ENCODE measurements at regions not wholly inside any gene's neighbourhood (a gene's known extent, or its start where the extent isn't known, plus 50 kb on each side); places are given as distances from the start of the nearest gene placed in this dataset.

DNA sequence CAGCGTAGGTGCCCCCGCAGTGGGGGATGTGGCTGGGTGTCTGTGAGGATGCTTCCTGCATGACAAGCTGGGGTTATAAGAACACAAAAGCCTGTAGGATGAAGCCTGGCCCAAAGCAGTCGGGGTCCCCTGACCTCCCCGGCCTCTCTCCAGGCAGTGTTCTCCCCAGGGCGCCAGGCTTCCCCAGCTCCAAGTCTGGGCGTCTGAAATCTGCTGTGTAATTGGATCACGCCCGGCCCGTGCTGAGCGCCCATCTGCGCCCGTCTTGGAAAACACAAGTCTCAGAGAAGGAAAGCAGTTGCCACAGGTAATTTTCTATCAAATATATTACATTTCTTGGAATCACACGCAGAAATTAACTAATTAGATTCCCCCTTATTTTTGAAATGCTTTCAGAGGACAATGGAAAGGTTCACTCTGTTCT lies 233.3 kb downstream of the CTTN start:
- no peak for DNase-seq

DNA sequence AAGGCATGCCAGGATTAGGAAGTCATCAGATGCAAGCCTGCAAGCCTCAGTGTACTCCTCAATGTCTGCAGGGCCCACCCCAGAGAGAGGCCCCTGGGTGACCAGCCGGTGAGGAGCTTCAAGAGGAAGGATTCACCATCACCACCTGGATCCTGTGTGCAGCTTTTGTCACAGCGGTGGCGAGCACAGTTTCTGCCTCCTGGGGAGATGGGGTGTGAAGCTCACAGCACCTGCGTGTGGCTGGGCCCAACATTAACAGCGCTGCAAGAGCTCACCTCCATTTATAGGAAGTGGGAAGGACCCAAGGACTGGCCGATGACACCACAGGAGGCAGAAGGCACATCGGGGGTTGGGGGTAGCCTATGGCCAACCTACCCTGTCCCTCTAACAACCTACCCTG lies 235.3 kb downstream of the CTTN start:
- no peak for DNase-seq

DNA sequence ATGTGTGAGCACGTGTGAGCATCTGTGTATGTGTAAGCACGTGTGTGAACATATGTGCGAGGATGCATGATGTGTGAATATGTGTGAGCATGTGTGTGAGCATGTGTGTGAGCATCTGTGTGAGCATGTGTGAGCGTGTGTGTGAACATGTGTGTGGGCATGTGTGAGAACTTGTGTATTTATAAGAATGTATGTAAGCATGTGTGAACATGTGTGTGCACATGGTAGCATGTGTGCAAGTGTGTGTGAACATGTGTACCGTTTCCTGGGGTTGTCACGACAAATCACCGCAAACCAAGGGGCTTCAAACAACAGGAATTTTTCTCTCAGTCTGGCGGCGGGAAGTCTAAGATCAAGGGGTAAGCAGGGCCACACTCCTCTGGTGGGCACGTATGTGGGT lies 238.3 kb downstream of the CTTN start:
- DNase-seq: no peak

DNA sequence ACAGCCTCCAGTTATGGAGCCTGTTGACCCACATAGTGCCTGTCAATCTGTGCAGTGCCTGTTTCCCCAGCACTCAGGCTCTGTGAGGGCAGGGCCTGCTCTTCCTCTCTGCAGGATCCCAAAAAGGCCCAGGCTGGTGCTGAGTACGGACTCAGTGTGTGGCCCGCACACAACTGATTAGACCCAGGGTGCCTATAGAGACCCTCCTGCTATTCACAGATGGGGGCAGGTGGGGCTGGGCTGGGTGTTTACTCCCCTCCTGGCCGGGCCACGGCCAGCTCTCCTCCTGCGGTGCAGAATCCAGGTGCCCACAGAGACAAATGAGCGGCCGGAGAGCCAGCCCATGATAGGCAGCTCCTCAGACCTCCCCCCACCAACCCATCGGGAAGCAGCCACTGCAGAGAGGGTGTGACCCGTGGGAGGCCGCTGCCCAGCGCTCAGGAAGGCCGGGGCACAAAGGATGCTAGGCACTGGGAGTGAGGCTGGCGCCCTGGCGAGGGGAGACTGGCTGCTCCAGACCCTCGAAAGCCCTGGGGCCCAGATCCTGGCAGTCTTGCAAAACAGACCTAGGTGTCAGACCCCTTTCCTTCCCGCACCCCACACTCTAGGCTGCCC lies 239.0 kb downstream of the CTTN start:
- DNase-seq: no peak

DNA sequence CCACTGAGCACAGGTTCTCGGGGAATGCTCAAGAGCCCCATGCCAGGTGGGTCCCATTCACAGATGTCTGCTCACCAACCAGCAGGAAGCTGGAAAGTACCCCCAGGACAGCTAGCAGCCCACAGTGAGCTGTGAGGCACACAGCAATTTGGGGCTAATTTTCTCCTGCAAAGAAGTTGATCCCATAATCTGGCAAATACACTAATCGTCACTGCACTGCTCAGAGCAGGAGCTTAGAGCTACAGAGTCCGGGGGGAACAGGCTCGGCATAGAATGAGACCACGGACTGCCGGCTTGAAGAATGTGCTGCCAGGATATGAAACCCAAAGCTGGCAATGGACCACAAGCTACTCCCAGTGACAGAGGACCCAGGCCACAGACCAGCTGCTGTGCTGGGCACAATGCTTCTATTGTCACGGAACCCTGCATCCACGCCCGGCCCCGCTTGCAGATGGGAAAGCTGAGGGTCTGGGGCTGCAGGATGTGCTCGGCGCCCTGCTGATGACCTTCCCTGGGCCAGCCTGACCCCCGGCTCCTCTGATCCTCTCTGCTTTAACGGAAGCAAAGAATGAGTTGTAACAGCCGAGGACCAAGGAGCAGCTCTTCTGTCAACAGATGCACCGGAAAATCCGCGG lies 239.7 kb downstream of the CTTN start:
- DNase-seq: no peak

DNA sequence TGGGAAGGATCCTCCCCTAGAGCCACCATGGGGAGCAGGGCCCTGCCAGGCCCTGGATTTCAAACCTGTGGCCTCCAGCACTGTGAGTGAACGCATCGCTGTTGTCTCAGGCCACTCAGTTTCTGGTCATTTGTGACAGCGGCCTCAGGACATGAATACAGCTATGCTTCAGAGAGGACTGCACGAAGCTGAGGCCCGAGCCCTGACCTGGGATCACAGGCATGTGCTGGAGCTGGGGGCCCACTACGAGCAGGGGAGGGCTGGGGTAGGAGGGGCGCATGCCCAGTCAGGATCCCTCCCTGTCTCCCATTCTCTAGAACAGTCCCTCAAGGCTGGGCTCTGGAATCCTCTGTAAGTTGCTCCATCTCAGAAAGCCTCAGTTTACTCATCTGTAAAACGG lies 242.1 kb downstream of the CTTN start:
- DNase-seq: no peak

DNA sequence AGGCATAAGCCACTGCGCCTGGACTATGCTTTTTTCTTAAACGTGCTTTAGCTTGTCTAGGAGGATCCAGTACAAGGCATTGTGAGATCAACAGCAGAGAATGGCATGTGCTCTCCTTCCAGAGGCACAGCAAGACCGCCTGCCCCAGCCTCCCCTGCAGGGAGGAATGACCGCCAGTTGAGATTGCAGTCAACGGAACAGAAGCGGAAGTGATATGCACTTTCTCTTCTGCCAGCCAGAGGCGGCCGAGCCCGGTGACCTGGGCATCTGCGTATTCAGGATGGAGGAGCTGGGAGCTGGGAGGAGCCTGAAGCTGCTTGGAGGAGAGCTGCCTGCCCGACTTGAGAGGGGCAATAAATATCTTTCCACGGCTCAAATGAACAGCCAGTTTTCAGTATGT lies 243.0 kb downstream of the CTTN start:
- no peak for DNase-seq

DNA sequence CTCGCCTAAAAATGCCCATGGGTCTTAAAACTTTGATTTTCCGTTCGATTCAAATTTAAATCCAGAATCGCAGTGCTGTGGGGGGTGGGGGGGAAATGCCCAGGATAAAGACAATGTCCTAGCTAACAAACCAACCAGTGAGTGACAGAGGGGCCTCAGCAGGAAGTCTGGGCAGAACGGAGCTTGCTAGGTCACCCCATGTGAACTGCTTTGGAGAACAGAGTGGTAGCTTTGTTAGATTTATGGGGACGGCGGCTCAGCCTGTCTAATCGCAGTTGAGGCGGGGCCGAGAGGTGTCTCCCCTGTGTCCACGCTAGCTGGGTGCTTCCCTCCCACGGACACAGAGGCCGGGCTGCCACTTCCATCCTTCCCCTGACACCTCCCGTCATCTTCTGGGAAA lies 243.9 kb downstream of the CTTN start:
- DNase-seq: no peak

DNA sequence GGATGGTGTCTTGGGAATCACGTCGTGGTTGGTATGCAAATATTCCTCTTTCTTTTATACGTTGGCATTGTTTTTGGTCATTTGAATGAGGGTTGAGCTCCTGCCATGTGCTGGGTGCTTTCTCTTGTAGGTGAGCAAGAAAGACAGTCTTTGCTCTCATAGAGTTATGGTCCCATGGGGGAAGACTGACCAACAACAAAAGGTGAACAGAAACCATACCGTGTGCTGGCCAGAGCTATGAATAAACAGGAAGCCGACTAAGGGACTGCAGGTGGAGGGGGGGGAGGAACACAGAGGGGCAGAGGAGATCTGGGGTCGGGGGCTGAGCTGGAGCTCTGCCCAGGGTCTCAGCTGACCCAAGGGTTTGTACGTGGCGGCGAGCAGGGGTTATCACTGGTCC lies 245.3 kb downstream of the CTTN start:
- no peak for DNase-seq

DNA sequence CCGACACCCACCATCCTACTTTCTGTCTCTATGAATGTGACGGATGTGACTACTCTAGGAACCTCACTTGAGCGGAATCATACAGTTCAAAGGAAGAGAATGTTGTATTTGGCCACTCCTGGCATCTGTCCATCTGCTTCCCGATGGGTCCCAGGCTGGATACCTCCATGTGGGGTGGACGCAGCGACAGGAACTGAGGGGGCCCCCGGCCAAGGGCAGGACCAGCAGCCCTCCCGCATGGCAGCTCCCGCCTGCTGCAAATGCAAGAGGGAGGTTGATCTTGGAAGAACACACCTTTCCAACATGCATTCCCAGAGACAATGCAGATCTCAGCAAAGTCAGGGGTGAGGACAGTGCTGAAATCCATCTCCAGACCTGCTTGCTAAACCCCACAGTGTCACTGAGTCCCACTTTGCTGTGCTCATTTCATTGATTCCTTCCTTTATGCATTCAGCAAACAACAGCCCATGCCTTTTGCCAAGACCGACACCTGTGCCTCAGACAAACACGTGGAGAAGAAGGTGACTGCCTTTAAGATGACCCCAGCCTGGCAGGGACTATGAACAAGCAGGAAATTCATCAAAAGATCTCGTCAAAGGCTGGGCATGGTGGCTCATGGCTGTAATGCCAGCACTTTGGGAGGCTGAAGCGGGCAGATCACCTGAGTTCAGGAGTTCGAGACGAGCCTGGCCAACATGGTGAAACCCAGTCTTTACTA lies 246.2 kb downstream of the CTTN start:
- no peak for DNase-seq

DNA sequence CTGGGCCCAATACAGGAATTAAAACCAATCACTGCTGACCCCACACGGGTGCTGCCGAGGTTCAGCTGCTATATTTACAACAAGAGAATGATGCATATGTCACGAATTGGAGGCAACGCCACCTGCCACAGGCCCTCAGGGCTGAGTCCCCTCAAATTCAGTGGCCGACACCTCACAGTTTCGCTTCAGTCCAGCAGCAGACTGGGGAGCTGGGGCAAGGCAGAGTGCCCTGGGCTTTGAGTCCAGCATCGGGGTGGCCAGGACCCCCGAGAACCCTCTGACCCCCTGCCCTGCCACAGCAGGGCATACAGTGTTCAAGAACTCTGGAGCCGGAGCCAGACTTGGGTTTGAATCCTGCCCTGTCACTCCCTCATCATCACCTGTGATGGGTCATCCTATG lies 247.2 kb downstream of the CTTN start:
- no peak for DNase-seq

DNA sequence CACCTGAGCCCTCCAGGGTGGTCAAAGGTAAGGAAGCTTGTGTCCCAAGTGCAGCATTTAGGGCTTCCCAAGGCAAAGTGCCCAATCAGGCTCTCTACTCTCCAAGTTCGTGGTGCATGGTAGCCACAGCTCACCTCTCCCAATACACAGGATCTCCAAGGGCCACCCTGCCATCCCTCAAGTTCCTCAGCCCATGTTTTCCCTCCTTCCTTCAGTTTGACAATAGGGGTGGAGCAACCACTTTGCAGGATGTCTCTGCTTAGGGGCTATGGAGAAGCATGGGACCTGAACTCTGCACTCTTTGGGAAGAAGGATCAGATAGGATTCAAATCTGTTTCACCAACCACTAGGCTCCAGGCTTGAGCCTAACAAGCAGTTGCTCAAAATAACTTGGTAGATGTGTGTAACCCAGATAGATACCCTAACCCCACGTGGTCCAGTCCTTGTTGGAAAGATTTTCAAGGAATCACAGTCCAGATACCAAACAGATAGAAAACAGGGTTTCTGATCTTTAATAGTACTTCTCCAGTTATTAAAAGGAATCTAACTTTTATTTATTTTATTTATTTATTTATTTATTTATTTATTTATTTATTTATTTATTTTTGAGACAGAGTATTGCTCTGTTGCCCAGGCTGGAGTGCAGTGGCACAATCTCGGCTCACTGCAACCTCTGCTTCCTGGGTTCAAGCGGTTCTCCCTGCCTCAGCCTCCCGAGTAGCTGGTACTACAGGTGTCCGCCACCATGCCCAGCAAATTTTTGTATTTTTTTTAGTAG lies 248.1 kb downstream of the CTTN start:
- no peak for DNase-seq

DNA sequence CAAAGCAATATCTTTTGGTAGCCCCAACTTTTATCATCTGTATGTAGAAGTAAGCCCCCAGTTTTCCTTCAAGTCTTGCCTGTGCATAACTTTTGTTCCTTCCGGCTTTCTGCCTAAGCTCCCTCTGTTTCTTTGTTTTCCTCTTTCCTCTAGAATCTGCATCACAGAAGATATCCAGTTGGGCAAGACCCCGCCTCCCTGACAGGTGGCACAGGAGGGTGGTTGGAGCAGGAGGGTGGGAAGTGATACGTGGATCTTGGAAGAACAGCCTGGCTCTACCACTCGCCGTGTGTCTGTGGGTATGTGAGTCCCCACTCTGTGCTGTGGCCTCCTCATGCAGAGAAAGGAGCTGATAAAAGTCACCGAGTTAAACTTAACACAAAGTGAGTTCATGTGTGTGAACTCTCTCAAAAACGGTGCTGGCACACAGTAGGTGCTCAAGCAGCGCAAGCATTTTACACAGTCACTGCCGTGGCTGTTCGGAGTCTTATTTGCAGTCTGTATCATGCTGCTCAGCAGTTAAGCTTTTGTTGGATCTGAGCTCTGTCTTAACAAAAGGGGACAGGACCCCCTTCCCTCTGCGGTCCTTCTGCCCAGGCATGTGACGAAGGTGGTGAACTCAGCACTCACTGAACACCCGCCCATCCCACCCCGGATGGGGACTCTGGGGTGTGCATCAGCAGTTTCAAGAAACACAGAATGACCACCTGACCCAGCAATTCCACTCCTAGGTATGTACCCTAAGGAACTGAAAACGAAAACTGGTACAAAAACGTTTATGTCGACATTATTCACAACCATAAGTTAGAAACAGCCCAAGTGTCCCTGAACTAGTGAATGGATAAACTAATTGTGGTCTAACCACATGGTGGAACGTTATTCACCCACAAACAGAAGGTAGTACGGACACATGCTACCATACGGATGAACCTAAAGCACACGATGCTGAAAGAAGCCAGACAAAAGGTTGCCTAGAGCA lies 249.1 kb downstream of the CTTN start:
- no peak for DNase-seq

DNA sequence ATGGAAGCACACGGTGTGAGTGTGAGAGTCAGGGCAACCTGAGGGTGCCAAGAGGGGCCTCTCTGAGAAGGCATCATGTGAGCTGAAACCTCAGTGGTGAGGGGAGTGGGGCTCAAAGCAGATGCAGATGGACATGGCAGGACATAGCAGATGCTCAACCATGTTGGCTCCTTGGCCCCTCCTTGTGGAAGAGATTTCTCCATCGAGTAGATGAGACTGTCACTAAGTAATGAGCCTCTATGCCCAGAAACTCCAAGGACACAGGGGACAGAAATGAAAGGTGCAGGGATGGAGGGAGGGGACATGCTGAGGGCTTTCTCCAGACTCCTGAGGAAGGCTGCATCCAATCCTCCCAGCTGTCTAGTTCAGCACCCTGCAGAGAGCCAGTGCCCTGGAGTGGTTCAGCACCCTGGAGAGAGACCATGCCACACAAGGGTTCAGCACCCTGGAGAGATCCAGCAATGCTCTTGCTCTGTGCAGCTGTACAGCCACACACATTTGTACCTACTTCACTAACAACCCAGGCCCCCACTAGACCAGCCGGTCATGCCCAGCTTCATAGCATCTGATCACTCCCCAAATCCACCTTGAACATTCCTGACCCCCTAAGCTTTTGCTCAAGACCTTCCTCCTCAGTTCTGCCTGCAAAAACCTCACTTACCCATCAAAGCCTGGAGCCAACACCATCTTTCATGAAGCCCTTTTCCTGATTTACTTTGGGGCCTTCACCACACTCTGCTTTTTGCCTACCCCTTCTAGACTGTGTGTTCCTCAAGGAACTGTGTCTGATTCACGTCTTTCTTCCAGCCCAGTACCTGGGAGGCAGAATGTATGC lies 252.0 kb downstream of the CTTN start:
- peak; percentile 92 for DNase-seq

DNA sequence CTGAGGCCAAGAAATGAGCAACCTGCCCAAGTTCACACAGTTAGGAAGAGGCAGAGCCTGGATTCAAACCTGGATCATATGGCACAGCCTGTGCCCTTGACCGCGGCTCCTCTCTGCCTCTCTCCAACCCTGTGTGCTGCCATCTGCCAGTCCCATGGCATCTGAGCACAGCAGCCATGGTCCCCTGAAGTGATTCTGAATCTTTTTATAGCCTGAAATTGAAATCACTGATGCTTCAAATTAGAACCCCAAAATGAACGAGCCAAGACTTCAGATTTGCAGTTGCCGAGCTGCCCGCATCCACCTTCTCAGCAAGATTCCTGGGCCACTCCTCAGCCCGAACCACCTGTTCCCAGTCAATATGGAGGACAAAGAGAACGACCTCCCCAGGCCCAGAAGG lies 252.7 kb downstream of the CTTN start:
- no peak for DNase-seq

DNA sequence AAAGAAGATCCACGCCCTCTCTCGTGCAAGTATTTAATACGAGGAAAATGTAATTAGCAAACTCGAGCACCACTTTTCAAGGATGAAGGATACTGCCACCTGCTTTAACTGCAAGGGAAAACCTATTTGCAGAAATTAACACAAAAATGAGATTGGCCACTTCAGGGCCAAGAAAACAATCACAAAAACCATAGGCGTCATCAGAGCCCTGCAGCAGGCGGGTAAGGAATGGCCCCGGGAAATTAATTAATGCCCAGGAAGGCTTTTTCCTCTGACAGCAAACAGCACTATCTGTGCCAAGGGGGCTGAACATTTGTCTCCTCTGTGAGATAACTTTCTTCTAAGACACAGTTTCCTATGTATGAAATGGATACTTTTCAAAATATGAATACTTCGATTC lies 255.7 kb downstream of the CTTN start:
- no peak for DNase-seq

DNA sequence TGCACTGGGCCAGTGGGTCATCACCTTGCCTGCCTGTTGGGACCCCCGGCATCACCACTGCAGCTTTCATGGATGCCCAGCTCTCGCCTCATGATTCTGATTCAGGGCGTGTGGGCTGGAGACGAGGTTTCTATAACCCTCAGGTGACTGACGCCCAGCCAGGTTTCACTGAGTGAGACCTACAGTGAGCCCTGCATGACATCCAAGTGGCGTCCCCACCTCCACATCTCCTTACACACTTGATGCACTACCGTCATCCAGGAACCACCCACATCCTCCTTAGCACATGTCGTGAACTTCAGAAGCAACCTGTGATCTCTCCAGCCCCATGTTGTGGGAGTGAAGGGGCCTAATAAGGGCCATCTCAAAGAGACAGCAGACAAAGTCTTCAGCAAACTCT lies 257.5 kb downstream of the CTTN start:
- no peak for DNase-seq

DNA sequence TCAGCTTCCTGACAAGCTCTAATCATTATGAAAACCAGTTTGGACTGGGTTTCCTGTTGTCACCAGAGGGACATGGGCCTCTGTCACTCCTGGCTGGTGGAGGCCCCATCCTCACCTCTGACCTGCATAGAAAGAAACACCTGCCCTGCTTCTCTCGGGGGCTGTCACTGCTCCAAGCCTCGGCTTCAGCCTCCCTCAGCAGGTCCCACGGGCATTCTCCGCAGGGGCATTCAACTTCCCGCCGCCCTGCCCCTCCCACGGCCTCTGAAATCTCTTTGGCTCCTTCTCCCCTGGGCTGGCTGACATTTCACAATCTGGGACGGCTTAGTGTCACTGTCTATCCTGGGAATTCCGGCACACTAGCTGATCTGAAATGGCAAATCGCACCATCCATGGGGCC lies 257.9 kb downstream of the CTTN start:
- no peak for DNase-seq

DNA sequence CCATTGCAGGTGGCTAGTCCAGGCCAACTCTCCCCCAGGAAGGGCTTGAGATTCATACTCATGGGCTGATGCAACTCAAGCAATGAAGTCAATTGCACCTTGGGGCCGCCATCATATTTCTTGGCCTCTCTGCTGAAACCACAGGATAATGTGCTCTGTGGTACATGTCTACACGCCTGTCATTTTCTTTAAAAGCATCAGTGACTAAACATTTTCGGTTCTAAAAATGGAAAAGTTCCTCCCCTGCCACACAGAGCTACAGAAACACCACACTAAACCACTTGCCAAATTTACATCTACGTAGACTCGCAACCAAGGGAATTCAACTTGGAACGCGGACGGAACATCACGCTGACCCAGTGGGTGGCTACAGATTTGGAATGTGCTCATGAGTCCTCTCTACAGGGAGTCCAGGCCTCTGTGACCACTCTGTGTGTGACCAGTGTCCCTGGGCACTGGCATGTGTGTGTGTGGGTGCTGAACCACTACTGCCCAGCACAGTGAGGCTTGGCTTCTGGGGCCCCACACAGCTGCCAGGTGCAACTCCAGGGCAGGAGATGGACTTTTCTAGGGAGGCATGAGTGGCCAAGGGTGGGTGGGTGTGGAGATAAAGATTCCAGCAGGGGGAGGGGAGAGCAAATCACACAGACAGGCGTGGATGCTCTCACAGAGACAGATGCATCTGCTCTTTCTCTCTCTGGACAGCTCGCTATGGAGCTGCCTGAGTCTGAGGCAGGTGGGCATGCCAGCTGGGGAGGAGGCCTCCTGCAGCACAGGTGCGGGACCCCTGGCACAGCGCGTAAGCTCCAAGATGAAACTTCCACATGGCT lies 261.9 kb downstream of the CTTN start:
- no peak for DNase-seq

DNA sequence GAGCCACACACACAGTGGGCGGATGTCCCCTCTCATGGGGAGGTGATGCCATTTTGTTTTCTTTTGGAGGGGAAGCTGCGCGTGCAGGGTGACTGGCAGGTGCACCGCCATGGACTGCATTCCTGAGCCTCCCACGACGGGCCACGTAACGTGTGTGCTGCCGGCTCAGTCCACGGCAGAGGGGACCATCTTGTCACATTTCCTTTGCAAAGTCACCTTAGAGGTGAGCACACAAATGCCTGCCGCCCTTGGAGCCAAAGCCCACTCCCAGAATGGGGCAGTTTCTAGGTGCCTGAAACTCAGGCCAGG lies 262.5 kb downstream of the CTTN start:
- no peak for DNase-seq
